Astrocyte of the hippocampus (primary cell): ENCODE measurements at regions not wholly inside any gene's neighbourhood (a gene's known extent, or its start where the extent isn't known, plus 50 kb on each side); places are given as distances from the start of the nearest gene placed in this dataset.
"Not testable (repeated sequence)": the region's sequence is repeated elsewhere in the genome, so short reads cannot be mapped to it uniquely, and the experiment has no call there.

ENCODE experiments used
- DNase-seq: peaks from one replicate; pipeline ENCODE4 v3.0.0; 2011; ENCODE audit warnings: low read depth, low spot score

DNA sequence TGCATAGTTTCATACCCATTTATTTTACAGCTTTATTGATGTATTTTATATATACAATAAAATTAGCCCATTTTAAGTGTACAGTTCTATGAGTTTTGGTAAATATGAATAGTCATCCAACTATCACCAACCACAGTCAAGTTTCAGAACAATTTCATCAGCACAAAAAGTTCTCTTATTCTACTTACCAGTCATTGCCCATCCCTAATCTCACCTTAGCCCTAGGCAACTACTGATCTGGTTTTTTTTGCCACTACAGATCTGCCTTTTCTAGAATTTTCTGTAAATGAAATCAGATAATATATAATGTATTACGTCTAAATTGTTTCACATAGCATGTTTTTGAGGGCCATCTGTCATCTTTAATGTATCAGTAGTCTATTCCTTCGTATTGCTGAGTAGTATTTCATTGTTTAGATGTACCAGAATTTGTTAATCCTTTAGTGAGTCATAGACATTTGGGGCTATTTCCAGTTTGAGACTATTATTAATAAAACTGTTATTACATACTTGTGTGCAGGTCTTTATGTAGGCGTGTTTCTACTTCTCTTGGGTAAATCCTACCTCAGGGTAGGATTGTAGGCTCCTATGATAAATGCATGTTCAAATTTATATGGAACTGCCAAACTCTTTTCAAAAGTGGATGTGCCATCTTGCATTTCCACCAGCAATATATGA is 198.5 kb upstream of the ADAMTSL1 start:
- no peak for DNase-seq

DNA sequence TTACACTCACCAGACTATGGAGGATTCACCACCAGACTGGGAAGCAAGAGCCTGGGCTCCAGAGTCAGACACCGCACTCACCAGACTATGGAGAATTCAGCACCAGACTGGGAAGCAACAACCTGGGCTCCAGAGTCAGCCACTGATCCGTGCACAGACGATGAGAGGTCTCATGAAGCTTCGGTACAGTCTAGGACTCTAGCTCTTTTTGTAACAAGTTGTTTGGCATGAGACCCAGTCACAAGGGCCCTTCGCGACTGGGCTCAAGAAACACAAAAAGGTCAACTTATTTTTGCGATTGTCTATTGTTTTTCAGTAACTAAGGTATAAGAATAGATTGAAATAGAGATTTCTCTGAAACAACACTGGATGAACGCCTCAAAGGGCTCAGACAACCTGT is 192.7 kb upstream of the ADAMTSL1 start:
- DNase-seq = no peak

DNA sequence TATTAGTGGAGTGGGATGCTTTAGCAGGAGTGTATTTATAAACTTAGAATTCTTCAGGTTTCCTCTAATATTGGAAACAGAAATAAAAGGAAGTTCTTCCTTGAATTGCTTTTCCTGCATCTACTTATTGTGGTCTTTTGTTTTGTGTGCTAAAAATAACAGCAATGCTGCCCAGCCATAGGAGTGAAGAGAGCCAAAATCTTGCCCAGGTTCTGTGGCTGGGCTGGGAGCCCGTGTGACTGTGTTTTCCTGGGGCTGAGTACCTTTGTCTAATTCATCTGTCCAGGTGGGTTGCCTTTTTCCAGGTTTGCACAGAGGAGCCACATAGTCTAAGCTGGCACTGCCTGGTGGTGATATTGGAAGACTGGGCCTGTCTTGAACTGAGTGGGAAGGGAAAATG is 179.7 kb upstream of the ADAMTSL1 start:
- peak; percentile 18 for DNase-seq

DNA sequence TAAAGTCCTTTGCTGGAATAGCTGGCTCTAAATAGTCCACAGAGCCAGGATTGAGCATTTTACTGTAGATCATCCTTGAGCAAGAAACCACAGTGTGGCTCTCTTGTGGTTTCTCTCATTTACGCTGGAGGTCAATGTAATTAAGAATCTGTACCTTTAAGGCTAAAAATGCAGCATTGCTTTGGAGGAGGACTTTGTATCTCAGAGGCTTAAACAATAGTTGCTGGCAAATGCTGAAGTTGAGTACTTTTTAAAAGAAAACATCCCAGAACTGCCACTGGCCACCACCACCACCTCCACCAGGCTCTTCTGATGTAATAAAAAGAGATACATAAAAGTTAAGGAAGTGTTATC is 177.3 kb upstream of the ADAMTSL1 start:
- DNase-seq = no peak

DNA sequence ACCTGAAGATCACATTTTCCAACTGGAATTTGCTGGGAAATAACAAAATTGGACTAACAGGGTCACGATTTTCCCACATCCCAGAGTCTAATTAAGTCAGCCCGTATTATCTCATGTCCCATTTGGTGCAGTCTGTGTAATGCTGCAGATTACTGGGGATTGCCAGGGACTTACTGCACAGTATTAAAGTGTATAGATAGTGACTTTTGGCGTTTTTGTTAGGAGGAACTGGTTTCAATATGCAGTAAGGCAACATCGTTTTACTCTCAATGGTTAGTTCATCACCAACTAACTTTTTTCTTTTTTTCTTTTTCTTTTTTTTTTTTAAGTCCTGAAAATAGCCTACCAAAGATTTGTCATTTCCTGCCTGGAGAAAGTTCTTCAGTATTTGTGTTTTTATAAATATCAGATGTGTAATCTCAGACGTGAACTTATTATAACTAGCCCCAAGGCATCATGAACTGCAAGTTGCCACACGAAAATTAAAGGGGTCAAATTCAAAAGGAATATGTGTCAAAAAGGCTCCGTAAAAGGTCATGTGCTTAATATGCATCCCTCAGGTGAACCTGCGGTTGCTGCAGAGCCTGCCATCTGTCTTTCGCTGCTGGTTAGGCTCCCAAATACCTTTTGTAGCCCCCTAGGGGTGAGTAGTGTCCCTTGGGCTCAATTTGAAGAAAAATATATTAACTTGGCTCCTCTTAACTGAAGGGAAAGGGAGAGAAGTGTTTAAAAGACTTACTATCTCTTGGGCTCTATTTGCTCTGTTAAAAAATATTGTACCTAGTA is 176.7 kb upstream of the ADAMTSL1 start:
- DNase-seq = no peak

DNA sequence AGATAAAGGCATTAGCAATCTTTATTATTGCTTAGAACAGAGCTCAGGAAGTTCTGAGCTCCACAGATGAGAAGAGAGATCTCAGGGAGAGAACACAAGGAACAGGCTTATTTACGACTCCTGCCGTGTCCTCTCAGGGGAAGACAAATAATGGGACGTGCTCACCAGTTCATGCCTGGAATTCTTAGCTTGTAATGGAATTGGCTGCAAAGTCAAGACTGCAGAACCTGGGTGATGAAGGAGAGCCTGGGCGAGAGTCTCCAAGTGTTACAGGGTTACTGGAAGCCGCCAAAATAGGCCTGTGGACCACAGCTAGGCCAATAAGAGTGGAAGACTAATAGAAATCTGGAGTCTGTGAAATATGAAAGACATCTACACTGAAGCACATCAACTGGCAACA is 174.5 kb upstream of the ADAMTSL1 start:
- no peak for DNase-seq

DNA sequence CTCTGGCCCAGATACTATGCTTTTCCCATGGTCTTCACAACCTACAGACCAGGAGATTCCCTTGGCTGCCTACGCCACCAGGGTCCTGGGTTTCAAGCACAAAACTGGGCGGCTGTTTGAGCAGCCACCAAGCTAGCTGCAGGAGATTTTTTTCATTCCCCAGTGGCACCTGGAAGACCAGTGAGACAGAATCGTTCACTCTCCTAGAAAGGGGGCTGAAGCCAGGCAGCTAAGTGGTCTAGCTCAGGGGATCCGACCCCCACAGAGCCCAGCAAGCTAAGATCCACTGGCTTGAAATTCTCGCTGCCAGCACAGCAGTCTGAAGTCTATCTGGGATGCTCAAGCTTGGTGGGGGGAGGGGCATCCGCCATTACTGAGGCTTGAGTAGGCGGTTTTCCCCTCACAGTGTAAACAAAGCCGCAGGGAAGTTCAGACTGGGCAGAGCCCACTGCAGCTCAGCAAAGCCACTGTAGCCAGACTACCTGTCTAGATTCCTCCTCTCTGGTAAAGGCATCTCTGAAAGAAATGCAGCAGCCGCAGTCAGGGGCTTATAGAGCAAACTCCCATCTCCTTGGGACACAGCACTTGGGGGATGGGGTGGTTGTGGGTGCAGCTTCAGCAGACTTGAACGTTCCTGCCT is 168.7 kb upstream of the ADAMTSL1 start:
- not testable (repeated sequence) for DNase-seq

DNA sequence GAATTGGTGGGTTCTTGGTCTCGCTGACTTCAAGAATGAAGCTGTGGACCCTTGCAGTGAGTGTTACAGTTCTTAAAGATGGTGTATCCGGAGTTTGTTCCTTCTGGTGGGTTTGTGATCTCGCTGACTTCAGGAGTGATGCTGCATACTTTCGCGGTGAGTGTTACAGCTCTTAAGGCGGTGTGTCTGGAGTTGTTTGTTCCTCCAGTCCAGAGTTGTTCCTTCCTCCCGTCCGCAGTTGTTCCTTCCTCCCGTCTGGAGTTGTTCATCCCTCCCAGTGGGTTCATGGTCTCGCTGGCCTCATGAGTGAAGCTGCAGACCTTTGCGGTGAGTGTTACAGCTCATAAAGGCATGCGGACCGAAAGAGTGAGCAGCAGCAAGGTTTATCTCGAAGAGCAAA is 159.6 kb upstream of the ADAMTSL1 start:
- no peak for DNase-seq

DNA sequence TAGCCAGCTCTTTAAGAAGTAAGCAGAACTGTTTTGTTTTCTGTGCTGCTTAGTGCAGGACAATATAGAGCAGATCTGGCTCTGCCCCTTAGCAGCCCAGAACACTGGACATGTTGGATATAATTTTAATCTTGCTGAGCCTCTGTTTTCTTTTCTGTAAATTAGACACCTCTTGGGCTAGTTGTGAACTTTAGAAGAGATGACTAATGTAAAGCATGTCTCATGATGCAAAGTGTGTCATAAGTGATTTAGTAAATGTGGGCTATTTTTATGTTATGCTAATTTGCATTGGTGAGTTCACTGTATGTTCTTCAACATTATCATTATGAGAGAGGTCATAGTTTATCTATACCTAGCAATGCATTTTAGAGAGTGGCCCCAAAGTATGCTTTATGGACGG is 156.1 kb upstream of the ADAMTSL1 start:
- DNase-seq = no peak

DNA sequence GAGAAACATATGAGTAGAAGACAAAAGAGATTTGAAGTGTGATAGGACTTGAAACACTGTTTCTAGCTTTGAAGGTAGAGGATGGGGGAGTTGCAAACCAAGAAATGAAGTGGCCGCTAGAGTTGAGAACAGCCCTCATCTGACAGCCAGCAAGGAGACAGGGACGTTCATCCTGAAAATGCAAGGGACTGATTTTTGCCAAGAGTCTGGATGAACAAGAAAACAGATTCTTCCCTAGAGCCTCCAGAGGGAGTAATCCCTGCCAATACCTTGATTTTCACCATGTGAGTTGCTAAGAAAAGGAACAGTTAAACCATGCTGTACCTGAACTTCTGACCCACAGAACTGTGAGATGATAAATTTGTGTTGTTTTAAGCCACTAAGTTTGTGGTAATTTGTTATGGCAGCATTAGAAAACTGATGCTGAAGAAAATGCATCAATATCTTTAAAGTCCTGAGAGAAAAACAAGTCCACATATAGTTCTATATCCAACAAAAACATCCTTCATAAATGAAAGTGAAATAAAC is 154.0 kb upstream of the ADAMTSL1 start:
- DNase-seq = no peak

DNA sequence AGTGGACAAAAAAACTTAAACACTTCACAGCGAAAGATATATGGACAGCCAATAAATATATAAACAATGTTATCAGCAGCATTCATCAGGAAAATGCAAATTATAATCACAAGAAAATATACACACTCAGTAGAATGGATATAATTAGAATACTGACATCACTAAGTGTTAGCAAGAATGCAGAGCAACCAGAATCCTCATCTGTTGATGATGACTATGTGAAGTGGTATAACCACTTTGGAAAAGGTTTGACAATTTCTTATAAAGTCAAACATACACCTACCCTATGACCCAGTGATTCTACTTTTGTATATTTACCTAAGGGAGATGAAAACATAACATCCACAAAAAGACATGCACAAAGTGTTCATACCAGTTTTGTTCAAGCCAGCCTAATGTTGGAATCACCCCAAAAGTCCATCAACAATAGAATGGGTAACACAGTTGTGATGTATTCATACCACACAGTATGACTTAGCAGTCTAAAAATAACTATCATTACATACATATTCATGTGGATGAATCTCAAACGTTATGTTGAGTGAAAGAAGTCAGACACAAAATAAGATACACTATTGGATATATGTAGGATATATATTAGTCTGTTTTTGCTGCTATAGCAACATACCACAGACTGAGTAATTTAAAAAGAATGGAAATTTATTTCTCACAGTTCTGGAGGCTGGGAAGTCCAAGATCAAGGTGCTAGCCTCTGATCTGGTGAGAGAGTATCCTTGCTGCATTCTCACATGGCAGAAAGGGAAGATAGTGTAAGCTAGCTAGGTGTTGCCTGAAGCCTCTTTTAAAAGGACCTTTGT is 148.8 kb upstream of the ADAMTSL1 start:
- no peak for DNase-seq

DNA sequence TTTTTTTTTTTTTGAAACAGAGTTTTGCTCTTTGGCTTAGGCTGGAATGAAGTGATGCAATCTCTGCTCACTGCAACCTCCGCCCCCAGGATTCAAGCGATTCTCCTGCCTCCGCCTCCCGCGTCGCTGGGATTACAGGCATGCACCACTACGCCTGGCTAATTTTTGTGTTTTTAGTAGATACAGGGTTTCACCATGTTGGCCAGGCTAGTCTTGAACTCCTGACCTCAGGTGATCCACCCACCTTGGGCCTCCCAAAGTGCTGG is 148.3 kb upstream of the ADAMTSL1 start:
- DNase-seq = not testable (repeated sequence)

DNA sequence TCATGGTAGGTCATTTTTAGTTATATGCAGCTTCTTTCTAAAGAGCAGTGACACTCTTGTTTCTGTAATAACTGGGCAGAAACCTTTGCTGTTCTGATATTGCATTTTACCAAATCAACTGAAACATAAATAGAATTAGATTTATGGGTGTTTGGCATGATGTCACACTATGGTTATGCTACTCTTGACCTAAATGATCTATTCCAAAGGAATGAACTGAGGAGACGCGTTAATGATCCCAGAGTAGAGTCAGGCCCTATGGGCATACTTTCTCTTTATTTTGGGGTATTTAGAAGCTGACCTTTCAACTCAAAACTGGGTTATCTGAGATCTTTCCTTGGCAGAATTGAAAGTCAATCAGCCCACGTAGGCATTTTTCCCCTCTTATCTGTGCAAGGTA is 146.8 kb upstream of the ADAMTSL1 start:
- no peak for DNase-seq

DNA sequence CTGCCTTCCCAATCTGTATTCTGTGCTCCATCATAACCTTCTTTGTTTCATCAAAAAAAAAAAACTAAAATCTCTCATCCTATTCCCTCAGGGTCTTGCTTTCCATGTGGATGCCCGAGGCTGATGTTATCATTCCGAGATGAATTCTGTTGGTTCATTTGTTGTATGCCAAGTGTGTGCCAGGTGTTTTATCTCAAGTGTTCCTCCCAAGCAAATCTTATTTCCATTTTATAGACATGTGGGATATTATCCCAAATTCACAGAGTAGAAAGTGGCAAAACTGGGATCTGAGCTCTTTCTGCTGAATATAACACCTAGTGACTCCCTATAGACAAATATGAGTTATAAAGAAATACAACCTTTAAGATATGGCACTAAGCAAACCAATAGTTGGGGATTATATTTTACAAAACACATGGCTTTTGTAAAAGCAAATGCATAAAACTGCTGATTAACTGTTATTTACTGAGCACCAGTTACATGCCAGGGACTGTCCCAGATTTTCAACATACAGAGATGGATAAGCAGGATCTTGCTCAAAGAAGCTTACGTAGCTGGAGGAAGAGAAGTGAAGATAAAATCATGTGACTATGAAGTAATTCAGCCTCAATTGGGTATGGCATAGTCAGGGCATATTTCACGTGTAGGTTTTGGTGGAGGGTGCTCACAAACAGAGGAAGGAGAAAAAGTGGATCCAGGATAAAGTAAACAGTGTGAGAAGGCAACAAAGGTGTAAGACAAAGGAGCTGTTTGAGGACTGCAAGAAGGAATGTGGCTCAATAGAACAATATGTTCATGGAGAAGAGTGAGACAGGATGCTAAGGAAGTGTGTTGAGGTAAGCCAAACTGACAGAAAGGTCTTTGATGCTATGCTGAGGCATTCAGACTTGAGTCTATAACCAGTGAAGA is 143.3 kb upstream of the ADAMTSL1 start:
- no peak for DNase-seq

DNA sequence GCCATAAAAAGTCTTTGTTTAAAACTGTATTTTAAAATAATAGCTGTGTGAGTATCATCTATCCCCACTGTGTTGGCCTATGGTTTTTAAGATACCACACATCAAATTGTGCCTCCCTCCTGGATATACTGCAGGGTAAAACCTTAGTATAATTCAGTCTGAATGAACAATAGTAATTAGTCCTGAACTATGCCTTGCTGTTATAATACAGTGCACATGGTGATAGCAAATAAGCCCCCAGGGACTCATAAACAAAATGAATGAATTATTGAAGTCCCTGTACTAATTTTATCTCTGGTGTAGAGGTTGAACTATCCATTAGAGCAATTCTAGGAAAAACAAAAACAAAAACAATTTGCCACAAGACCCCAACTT is 142.7 kb upstream of the ADAMTSL1 start:
- no peak for DNase-seq

DNA sequence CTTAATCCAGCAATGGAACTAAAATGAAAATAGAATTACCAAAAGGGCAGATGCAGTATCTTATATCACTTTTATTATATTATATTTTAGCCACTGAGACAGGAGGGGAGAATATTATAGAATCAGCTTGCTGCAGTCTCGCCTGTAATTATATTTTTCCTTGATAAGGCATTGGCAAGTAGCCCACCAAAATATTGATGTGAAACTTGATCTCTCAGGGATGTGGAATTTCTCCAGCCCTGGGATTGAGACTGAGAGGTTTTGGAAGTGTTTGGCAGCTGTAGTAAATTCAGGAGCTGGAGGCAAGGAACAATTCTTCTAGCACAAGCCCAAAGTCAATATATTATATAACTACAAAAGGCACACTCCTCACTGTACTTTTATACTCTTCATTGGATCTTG is 142.1 kb upstream of the ADAMTSL1 start:
- peak; percentile 56 for DNase-seq

DNA sequence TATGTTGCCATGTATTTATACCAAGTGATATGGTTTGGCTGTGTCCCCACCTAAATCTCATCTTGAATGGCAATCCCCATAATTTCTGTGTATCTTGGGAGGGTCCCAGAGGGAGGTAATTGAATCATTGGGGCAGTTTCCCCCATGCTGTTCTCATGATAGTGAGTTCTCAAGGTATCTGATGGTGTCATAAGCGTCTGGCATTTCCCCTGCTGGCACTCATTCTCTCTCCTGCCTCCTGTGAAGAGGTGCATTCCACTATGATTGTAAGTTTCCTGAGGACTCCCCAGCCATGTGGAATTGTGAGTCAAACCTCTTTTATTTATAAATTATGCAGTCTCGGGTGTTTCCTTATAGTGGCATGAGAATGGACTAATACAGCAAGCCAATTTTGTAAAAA is 140.8 kb upstream of the ADAMTSL1 start:
- no peak for DNase-seq

DNA sequence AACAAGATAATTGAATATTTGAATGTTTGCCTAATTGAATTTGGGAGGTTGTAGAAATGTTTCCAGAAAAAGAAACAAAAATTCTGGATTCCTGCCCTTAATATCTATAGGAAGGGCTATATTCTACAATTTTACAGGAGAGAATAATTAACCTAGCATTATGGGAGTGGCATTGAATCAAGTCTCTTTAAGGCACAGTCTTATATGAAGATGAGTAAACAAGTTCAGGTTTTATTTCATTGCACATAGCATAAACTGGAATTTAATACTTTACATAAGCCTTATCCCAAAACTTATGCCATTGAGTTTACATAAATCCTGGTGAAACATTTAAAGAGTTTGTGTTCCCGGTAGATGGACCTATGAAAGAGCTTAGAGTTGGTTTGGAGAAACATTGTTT is 138.1 kb upstream of the ADAMTSL1 start:
- DNase-seq = no peak

DNA sequence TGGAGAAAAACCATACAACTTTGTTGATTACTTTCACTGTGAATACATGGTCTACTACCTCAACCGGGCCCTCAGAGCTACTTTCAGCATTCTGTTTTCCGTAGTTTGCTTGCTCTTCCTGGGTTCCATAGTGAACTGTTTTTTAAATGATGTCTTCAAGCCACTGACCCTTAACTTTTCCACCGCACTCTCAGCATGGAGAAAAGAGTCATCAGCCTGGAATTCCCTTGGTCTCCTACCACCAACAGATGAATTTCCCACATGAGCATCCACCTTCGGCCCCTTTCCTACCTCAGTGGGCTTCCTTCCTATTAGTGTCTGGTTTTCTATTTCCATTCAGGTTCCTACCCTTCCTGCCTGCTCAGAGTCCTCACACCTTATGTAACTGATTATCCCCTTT is 135.9 kb upstream of the ADAMTSL1 start:
- DNase-seq = peak; percentile 47

DNA sequence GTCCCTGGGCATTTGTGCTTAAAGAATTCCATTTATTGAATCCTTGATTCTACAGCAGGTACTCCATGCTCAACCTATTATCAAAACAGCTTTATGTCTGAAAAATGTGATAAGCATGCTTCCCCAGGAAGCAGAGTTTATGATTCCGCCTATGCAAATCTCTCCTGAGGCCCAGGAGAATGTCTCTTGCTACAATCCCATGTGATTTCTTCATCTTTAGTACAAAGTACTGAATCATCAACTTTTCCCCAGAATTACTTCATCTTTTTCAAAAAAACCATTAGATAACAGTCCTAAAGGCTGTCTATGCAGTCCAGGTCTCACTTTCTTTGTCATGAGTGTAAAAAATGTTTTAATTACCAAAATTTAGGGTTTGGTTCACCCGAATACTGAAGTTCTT is 130.2 kb upstream of the ADAMTSL1 start:
- no peak for DNase-seq

DNA sequence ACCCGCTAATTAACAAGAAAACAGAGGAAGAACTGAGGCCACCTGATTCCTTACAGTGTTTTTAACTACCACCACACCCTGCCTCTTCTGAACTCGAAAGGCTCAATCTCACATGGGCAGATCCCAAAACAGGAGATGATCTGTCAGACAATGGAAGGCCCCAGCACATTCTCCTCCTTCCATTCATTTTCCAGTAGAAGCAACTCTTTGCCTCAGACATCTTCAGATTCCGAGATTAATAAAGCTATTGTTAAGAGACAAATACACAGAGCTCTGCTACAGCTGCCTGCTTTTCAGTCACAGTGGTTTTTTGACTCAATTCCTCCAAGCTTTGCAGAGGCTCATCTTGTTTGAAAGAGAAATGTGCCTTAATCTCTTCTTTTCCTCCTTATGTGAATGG is 127.2 kb upstream of the ADAMTSL1 start:
- no peak for DNase-seq
